GM21528 (cell line): ENCODE measurements at regions not wholly inside any gene's neighbourhood (a gene's known extent, or its start where the extent isn't known, plus 50 kb on each side); places are given as distances from the start of the nearest gene placed in this dataset.
A peak's percentile ranks its signal among the peaks of the same experiment; 100 is the strongest.

Experiments used
- ATAC-seq: cut with Tn5 transposase; IDR thresholded peaks from one replicate; pipeline ENCODE4 v1.9.1; 2021; ENCODE audit warnings: mild to moderate bottlenecking, moderate library complexity; ENCODE audit not compliant: unreplicated experiment, low FRiP score

DNA sequence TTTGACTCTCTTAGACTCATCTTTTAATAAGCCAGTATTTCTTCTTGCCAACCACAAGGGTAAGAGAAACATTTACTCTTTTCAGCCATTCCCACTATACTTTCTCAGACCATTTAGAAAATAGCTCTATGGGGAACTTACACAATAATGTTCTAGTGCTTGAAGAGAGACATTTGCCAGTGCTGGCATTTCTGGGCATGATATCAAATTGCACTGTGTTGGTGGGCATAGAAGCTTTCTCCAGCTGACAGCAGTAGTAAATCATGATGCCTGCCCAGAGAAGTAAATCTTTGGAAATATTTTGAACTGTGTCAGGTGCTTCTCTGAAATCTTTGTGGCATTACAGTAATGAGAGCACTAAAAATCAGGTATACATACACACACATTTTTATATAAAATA, 346.6 kb downstream of the CBLN2 start:
- ATAC-seq = no peak

DNA sequence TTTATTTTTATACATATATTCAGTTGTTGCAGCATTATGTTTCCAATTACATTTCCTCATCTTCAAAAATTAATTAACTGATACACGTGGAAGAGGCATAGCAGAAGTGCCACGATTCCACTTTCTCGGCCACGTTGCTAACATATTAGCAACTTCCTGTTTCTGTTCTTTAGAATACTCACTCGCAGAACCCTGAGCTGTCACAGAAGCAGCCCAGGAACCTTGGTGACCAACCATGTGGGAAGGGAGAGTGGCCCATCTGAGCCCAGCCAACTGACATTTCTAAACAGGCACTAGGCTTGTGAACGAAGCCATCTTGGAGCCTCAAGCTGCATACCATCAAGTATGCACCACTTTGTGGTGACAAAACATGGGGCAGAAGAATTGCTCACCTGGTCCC, 350.1 kb downstream of the CBLN2 start:
- no peak for ATAC-seq

DNA sequence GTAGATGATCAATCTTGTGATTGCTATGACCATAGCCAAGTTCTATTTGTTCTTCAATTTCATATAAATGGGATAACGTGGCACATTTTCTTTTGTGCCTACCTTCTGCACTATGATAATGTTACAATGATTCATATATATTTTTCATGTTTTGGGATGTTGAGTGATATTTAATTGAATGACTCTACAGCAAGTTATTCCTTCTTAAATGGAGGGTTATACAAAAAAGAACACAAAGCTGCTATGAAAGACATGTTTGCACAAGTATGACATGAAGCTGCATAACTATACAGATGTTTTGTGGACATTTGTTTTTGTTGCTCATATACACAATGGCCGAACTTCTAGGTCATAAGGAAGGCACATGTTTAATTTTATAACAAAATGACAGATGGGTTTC, 356.2 kb downstream of the CBLN2 start:
- no peak for ATAC-seq

DNA sequence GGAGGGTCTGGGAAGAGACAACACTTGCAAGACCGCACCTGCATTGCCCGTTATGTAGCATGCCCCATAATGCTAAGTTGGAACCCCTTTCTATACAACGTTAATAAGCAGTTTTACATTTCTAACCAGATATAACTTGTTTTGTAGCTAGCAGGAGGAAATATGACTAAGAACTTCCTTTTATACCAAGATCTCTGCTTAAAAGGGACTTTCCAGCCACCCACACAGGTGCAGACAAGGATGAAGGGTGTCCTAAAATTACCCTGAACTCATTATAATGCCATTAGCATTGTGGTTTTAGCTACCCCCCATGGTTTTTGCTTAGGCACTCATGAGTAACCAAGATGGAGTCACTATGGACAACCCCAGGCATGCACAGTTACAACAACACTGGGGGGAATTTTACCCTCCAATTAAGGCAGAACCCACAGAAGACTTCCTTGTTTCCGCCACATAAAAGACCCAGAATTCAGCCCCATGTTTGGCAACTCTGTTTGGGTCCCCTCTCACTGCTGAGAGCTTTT, 362.8 kb downstream of the CBLN2 start:
- ATAC-seq = peak; percentile 92

DNA sequence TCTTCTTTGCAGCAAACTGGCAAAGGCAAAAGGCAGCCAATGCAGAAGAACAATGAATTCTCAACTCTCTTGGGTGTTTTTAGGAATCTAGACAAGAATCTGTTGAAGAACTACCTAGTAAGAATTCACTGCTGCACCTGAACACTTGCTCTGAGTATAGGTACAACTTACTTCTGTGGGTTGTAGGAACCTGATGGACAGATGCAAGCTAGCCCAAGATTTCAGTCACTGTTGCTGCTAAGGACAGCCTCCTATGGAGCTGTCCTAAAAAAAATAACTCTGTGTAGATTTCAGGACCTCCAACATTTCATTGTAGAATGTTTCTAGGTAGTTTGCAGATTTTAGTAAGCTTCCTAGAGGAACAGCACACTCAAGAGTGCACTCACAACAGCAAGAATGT, 363.5 kb downstream of the CBLN2 start:
- peak; percentile 17 for ATAC-seq

DNA sequence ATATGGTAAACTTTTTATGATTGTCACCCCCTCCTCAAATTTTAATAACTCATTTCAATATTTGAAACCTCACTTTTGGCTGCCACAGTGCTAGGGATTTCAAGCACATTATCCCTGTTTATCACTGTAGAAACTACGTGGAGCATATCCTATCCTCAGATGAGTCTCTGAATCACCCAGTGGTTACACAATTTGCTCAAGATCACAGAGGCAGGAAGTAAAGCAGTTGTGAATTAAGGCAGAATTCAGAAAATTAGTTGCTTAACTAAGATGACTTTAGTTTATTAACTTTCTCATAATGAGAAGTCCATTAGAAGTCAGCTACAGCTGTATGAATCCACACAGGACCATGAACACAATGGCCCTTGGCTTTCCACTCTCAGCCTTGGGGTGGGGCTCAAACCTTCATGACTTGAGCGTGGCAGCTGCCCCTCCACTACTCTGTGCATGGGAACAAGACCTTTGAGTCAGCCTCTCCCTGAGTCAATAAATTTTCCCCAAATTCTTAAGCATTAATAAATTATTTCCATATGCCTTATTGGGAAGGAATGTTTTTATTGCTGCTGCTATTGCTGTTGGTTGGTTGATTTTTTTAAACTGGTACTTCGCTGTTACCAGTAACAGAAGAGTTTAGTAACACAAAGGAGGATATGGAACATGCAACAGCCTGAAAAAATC, 369.0 kb downstream of the CBLN2 start:
- ATAC-seq = no peak

DNA sequence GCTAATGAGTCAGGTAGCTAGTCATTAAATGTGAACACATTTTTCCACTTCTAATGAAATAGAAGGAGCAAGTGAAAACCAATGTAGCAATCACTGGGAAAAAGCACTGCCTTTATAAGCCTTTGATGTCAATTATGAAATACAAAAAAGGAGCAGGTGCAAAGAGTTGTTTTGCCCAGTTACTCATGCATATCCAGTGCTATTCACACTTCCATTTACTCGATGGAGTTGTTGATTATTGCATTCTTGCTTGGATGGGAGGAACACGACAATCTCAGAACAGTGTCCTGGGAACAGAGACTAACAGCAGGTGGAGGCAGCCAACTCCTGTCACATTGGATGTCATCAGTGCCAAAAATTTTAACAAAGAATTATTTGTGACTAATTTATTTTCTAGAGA, 372.5 kb downstream of the CBLN2 start:
- no peak for ATAC-seq

DNA sequence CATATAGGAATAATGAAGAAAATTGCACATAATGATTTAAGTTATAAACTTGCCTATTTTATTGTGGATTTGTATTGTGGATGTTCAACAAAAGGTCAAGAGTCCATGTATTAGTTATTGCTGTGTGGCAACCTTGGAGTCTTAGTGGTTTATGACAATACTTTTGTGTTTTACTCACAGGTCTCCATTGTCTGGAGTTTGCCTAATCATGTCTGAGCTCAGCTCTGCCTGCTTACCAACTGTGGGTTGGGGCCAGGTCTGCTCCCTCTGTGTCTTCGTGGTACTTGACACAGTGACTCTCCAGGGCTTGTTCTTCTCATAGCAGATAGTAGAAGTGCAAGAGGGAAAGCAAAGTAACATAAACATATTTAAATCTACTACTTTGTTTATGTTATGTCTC, 382.5 kb downstream of the CBLN2 start:
- no peak for ATAC-seq

DNA sequence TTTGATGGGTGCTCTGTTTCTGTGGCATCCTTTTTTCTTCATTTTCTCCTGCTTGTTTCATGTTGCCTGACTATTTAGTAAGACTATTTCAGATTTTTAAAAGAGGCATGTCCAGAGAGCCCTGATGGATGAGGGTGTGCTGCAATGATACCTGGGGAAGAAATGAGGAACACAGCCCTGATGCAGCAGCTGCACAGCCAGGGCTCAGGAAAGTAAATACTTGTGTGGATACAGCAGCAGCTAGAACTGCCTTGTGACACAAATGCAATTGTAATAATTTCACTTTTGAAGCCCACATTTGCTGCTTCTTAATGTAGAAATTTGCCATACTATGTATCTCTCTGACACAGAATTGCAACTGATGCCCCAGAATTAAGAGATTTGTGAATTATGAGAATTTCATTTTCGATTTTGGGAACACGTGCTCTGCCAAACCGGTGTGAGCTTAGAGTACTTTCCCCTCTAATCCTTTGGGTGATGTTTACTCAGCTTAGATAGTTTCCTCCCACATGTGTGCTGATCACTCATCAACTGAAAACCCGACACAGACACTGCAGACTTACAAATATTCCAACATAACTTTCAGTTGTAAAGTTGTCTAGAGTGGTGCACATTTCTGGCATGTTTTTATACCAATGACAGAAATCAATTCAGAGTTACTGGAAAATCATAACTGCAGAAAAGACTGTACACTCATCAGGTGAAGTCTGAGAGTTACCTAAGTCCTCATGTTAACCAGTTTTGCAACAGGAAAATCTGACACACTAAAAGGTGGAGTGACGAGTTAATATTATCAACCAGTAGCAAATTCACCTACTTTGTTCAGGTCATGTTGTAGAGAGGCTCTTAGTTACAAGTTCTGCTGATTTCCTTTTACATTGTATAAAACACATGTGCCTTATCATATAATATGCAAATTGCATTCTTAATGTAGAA, 383.4 kb downstream of the CBLN2 start:
- ATAC-seq = peak; percentile 95

DNA sequence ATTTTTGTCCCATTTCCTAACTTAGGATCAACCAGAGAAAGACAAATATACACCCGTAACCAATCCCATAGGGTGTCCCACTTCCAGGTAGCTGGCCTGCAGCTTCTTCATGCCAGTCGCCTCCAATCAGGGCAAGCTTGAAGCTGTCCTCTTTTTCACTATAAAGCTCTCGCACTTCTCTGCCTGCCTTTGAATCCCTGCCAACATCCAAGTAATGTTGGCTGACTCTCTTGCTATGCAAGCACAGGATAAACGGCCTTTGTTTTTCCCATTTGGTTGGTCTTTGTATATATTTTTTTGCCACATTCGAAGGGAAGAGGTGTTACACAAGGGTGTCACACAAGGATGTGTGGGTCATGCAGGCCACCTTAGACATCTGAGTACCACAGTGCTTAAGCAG, 388.8 kb downstream of the CBLN2 start:
- no peak for ATAC-seq

DNA sequence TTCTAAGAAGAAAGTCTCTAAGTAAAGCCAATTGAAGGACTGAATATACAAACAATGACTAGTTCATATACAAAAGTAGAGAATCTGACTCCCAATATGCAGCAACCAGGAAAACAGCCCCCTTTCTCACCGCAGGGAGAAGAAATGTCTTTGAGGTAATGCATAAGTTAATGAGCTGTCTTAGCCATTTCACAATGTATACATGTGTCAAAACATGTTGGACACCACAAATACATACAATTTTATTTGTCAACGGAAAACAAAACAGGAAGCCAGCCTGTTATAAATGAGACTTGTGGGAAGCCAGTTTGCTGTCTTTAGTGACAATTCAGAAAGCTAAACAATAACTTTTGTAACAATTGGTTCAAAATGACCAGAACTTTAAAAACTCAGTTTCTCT, 389.2 kb downstream of the CBLN2 start:
- ATAC-seq = no peak

DNA sequence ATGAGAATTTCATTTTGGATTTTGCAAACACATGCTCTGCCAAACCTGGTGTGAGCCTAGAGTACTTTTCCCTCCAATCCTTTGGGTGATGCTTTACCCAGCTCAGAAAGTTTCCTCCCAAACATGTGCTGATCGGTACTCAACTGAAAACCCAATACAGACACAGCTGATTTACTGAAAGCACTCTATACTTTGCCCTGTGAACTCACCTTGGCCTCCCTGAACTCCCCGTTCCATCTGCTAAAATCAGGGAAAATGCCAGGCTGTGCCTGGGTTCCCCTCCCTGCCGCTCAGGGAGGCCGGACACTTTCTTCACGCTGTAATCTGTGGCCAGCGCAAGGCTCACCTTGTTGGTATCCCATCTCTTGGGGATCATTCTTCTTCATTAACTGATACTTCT, 391.2 kb downstream of the CBLN2 start:
- no peak for ATAC-seq

DNA sequence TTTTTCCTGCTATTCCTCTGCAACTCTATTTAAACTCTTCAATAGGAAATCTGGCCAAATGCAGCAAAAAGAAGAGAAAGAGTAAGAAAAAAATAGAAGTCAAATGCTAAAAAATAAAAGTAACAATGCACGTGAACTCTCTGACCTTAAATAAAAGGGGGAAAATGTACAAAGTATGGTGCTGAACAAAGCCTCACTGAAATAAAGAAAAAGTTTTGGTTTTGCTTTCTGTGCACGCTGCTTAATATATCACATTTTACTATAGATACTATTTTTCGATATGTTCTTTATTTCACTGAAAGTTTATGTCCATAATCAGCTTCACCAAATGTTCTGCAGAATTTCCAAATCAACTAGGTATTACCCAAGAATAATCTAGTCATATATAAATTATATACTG, 396.3 kb downstream of the CBLN2 start:
- ATAC-seq = no peak

DNA sequence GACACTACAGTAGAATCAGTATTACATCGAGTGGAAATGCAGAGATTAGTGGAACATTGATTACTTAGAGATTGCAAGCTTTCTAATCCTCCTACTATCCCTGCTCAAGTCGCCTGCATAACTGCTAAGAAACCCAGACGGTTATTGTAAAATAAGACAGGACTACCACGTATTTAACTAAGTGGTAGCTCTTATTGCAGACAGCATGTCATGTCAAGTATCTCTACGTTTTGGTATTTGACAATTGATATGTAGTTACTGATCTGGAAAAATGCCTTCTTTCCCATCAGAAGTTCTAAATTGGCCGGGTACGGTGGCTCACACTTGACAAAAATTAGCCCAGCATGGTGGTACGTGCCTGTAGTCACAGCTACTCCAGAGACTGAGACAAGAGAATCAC, 404.1 kb downstream of the CBLN2 start:
- ATAC-seq = no peak

DNA sequence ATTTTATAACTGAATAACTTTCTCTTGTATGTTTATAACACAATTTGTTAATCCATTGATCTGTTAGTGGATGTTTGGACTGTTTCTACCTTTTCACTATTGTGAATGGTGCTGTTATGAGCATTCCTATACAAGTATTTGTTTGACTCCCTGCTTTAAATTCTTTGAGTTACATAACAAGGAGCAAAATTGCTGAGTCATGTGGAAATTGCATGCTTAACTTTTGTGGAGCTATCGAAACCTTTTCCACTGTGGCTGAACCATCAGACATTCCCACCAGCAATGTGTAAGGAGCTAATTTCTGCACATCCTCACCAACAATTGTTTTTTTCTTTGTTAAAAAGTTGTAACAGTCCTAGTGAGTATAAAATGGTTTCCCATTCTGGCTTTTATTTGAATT, 415.5 kb downstream of the CBLN2 start:
- ATAC-seq = no peak

DNA sequence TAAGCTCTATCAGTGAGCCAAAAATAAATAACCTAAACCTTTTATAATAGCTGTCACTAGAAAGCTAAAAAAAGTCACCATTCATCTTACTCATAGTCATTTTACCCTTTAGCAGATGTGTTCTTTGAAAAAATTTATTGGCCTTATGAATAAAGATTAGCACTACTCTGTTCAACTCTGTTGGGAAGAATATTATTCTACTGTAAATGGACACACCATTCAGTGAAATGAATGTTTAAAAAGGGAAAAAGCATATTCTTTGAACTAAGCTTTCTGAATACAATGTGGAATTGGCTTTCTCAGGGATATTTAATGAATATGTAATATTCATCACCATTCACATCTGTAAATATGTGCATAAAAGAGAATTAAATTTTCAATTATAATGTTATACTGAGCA, 422.0 kb downstream of the CBLN2 start:
- no peak for ATAC-seq

DNA sequence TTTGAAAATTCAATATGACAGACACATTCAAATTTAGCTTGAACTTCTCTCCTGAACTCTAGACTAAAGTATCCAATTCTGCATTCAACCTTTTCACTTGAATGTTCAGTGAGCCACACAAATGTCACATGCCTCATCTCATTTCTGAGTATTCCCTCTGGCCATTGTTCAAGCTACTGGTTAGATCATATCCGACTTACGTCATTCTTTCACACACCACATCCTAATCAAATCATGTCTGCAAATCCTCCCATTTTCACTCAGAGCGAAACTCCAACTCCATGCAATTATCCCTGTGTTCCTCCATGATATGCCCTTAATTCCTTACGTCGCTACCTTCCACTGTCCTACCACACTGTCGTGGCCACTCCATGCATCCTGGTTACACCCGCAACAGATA, 425.1 kb downstream of the CBLN2 start:
- no peak for ATAC-seq

DNA sequence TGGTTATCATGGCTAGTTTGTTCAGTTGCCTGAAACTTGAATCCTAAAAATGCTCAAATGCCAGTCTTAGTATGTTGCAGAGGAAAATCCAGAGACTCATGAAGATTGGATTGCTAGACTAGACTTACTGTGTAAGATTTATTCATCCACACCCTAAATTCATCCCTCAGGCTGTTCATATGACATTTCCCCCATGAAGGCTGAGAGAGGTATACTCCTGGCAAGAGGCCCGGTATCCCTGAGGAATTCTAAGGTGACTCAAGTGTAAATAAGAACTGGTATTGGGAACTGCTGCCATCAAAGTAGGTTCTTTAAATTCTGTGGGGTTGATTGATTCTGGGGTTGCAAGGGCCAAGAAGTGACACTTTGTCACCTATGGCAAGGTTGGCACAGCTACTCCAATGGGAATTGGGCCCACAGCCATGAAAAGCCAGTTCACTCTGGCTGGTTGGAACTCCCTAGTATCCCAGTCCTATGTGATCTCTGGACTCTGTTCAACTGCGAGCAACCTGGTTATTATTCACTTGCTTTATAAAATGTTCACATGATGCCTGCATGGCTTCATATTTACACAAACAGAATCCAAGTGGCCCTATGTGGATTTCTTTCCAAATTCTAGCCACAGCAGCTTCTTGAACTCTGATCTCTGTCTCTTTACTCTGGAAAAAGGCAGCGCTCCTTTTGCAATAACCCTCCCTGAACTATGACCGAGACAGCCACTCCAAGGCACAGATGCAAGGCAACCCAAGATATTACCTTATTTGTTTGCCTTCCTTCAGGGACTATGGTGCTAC, 429.1 kb downstream of the CBLN2 start:
- no peak for ATAC-seq

DNA sequence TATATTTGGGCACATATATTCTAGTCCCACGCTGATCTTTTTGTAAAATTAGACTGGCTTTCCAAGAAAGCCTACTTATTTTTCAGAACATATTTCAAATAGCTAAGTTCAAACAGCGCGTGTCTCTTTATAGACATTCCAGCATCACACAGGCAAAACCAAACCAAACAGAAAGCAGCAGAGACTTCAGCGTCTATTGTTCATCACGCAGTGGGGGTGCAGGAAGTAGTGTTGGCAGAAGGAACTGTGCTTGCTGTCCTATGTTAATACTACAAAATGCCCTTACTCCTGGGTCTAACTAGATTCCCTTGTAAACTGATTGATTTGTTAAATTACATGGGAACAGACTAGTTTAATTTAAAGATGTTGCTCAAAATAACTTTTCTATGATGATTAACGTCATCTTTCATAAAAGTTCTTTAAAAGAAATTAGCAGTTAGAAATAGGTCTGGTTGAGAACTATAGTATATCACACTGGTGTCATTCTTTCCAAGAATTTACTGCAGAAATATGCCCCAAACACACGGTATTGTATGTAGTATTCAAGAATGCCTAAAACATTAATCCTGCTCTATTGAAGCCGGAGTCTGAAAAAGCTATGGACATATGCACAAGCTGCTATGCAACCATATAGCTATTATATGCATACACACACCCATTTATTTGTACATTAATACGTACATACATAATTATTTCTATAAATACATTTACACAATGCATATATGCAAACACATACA, 436.3 kb downstream of the CBLN2 start:
- no peak for ATAC-seq

DNA sequence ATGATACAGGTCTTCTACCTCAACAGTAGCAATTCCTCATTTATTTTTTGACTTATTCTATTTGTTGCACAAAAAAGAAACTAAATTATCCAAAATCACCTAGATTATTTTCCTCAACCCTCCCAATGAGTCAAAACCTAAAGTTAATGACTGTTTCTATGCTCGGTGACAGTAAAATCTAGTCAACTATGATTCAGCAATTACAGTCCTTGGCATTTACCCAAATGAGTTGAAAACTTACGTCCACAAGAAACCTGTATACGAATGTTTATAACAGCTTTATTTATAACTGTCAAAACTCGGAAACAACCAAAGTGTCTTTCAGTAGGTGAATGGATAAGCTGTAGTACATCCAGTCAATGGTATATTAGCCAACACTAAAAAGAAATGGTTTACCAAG, 439.3 kb downstream of the CBLN2 start:
- no peak for ATAC-seq
